HFFc6 (cell line): ENCODE measurements at regions not wholly inside any gene's neighbourhood (a gene's known extent, or its start where the extent isn't known, plus 50 kb on each side); places are given as distances from the start of the nearest gene placed in this dataset.
"Not testable (repeated sequence)": the region's sequence is repeated elsewhere in the genome, so short reads cannot be mapped to it uniquely, and the experiment has no call there.

Experiments
- DNase-seq: peaks from one replicate; pipeline ENCODE4 v3.0.0-alpha.2; 2018
- H3K27ac Mint-ChIP-seq: 2 replicates; pipeline ENCODE4 v1.8.0; 2020; ENCODE audit warnings: mild to moderate bottlenecking, mixed read lengths
- H3K27me3 Mint-ChIP-seq: 2 replicates; pipeline ENCODE4 v1.8.0; 2021; ENCODE audit warnings: mild to moderate bottlenecking, moderate library complexity, mixed read lengths; ENCODE audit not compliant: insufficient read depth
- H3K36me3 Mint-ChIP-seq: 2 replicates; pipeline ENCODE4 v1.8.0; 2021; ENCODE audit warnings: low read depth, mixed read lengths
- H3K4me1 Mint-ChIP-seq: 2 replicates; pipeline ENCODE4 v1.8.0; 2020; ENCODE audit warnings: low read depth, mixed read lengths
- H3K4me3 Mint-ChIP-seq: 2 replicates; pipeline ENCODE4 v1.8.0; 2020; ENCODE audit warnings: mild to moderate bottlenecking, moderate library complexity, mixed read lengths
- H3K9me3 Mint-ChIP-seq: 2 replicates; pipeline ENCODE4 v1.8.0; 2020; ENCODE audit warnings: mild to moderate bottlenecking, mixed read lengths
- TF ChIP-seq, protein P1 (sequence below): fragments of 200-600 bp; sonication (generic); IDR thresholded peaks from 2 replicates; pipeline ENCODE4 v1.5.0; 2021; ENCODE audit warnings: antibody characterized with exemption, mild to moderate bottlenecking

DNA sequence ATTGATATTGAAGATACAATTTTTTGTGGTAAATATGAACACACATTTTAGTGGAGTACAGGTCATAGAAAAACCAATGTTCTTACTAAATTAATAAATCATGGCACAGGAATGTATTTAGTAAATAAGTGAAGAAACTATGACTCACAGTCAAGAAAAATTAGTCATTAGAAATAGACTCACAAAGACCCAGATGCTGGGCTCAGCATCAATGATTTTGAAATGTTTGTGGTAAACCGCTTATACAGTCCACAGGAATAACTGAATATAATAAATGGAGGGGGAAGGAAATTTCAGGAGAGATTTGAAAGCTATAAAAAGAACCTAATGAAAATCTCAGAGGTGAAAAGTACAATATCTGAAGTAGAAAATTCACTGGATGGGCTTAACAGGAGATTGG is 138.3 kb upstream of the ADCY1 start:
- DNase-seq, result peak; percentile 75
- Mint-ChIP-seq H3K27me3 (peaks cover 36% of the 10 kb centered on the region), H3K9me3 (no peaks in the 10 kb centered on the region; the same call in 1 of the 2 replicates), H3K4me1 (peaks cover 8% of the 10 kb centered on the region), H3K4me3 (no peak overlapping the region; the same call in 1 of the 2 replicates), H3K27ac (no peak overlapping the region), H3K36me3 (no peaks in the 10 kb centered on the region)
- TF ChIP-seq, protein P1, sequence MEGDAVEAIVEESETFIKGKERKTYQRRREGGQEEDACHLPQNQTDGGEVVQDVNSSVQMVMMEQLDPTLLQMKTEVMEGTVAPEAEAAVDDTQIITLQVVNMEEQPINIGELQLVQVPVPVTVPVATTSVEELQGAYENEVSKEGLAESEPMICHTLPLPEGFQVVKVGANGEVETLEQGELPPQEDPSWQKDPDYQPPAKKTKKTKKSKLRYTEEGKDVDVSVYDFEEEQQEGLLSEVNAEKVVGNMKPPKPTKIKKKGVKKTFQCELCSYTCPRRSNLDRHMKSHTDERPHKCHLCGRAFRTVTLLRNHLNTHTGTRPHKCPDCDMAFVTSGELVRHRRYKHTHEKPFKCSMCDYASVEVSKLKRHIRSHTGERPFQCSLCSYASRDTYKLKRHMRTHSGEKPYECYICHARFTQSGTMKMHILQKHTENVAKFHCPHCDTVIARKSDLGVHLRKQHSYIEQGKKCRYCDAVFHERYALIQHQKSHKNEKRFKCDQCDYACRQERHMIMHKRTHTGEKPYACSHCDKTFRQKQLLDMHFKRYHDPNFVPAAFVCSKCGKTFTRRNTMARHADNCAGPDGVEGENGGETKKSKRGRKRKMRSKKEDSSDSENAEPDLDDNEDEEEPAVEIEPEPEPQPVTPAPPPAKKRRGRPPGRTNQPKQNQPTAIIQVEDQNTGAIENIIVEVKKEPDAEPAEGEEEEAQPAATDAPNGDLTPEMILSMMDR, result no peak

DNA sequence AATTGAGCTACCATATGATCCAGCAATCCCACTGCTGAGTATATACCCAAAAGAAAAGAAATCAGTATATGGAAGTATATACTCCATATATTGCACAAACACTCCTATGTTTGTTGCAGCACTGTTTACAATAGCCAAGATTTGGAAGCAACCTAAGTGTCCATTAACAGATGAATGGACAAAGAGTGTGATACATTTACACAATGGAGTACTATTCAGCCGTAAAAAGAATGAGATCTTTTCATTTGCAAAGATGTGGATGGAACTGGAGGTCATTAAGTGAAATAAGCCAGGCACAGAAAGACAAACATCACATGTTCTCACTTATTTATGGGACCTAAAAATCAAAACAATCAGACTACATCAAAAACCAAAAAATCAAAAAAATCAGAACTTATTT is 133.4 kb upstream of the ADCY1 start:
- H3K27ac Mint-ChIP-seq, H3K9me3 Mint-ChIP-seq, H3K36me3 Mint-ChIP-seq, H3K4me1 Mint-ChIP-seq, DNase-seq, H3K4me3 Mint-ChIP-seq: not testable (repeated sequence)
- H3K27me3 Mint-ChIP-seq, result peaks cover 26% of the 10 kb centered on the region

DNA sequence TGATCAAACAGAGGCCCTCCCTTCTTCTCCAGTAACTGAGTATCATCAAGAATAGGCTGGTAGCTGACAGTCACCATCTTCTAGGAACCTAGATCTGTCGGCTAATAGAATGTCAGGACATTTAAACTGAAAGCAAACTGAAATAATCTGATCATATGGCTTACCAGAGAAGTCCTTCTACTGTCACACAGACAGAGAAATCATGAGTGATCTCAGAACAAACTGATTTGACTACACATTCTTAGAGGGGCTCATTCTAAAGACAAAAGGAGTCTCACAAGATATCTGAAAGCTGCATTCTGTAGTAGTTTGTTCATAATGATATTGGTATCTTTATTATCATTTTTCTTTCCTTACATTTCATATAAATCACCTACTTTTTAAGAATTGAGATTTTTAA is 130.9 kb upstream of the ADCY1 start:
- H3K4me3 Mint-ChIP-seq, result no peak overlapping the region
- no peak overlapping the region for H3K27ac Mint-ChIP-seq
- TF ChIP-seq, protein P1, result no peak
- peaks cover 25% of the 10 kb centered on the region for H3K27me3 Mint-ChIP-seq
- no peak for DNase-seq
- no peaks in the 10 kb centered on the region for H3K36me3 Mint-ChIP-seq
- no peaks in the 10 kb centered on the region for H3K4me1 Mint-ChIP-seq
- no peaks in the 10 kb centered on the region; the same call in 1 of the 2 replicates for H3K9me3 Mint-ChIP-seq

DNA sequence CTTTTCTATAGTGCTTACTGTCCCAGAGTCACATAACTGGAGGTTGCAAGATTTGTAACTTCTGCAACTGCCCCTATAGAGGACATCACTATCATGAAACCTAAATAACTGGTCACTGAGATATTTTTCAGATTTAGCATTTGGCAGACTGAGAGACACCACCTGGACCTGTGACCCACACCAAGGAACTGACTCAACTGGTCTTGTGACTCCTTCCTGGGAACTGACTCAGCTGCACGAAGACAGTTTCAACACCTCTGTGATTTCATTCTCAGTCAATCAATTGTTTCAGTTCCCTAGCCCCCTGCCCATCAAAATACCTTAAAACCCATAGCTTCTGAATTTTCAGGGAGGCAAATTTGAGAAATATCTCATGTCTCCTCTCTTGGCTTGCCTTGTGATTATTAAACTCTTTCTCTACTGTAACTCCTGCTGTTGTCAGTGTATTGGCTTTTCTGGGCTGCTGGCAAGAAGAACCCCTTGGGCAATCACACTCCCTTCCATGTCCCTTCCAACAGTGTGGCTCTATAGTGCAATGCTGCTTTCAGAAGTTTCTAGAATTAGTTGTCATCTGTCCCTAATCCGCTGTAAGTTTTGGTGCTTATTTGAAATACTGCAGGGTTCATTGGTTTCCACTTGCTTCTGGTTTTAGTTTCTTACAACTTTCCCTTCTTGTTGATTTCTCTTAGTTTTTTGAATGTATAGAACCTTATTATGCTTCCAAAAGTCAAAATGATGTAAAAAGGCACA is 127.8 kb upstream of the ADCY1 start:
- TF ChIP-seq, protein P1, result no peak
- H3K9me3 Mint-ChIP-seq, result no peaks in the 10 kb centered on the region
- DNase-seq, result no peak
- no peak overlapping the region for H3K27ac Mint-ChIP-seq
- H3K4me1 Mint-ChIP-seq, result peaks cover 1% of the 10 kb centered on the region; the same call in 1 of the 2 replicates
- H3K36me3 Mint-ChIP-seq, result no peaks in the 10 kb centered on the region
- no peak overlapping the region for H3K4me3 Mint-ChIP-seq
- peaks cover 13% of the 10 kb centered on the region for H3K27me3 Mint-ChIP-seq

DNA sequence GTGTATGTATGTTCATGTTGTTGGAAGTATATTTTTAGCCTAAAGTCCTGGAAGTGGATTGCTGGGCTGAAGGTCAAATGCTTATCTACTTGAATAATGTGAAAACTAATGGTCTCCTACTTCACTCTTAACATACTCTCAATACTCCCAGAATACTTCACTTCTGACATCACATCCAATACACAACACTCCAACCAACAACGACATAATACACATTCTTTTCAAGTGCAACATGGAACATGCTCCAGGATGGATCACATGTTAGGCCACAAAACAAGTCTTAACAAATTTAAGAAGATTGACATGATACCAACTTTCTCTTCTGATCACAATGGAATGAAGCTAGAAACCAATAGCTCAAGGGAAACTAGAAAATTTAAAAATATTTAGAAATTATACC is 126.9 kb upstream of the ADCY1 start:
- Mint-ChIP-seq H3K9me3 (no peaks in the 10 kb centered on the region), H3K4me3 (no peak overlapping the region), H3K27ac (no peak overlapping the region), H3K4me1 (peaks cover 4% of the 10 kb centered on the region; the same call in 1 of the 2 replicates), H3K36me3 (no peaks in the 10 kb centered on the region), H3K27me3 (peaks cover 7% of the 10 kb centered on the region)
- TF ChIP-seq, protein P1, result no peak
- DNase-seq, result no peak

DNA sequence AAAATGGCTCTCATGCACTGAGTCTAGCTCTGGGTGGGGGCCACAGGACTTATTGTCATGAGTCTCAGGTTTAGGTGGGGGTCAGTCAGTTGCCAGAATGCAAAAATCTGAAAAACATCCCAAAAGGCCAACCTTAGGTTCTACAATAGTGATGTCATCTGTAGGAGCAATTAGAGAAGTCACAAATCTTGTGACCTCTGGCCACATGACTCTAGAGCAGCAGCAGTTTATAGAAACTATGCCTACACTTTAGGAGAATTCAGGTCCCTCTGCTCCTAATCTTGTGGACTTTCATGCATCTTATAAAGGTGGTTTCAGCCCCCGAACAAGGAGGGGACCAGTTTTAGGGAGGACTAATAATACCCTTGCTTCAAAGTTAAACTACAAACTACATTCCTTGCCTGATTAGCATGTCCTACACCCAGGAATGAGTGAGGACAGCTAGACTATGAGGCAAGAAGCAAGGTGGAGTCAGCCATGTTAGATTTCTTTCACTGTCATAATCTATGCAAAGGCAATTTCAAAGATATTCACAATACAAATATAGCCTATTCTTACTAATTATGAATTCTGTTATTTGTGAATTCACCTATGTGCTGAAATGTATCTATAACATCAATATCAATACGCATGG is 123.5 kb upstream of the ADCY1 start:
- peaks cover 4% of the 10 kb centered on the region; the same call in 1 of the 2 replicates for H3K4me1 Mint-ChIP-seq
- H3K36me3 Mint-ChIP-seq, result no peaks in the 10 kb centered on the region
- no peaks in the 10 kb centered on the region for H3K9me3 Mint-ChIP-seq
- H3K27me3 Mint-ChIP-seq, result peaks cover 13% of the 10 kb centered on the region
- DNase-seq, result no peak
- TF ChIP-seq, protein P1, result no peak
- no peak overlapping the region for H3K4me3 Mint-ChIP-seq
- no peak overlapping the region for H3K27ac Mint-ChIP-seq
